ENCODE measurements at regions not wholly inside any gene's neighbourhood (a gene's known extent, or its start where the extent isn't known, plus 50 kb on each side); places are given as distances from the start of the nearest gene placed in this dataset.
"Not testable (repeated sequence)": the region's sequence is repeated elsewhere in the genome, so short reads cannot be mapped to it uniquely, and the experiment has no call there.

DNA sequence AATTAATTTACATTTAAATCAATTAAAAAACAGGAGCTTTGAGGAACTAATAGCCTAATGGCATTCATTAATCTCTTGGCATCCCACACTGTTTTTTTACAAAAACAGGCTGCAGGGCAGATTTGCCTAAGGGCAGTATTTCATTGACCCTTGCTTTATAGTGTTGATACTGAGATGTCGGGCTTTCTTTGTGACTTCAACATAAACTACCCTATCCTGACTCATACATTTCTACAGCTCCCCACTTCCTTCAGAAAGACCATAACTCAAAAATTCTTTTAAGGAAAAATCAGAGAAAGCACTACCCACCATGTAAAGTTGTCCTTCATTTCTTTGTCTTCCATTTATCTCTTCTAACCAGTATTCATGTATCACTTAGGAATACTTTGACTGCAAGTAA, 92.2 kb upstream of the NT5E start:
- DNase-seq (ENCODE audit: low read depth), result no peak

DNA sequence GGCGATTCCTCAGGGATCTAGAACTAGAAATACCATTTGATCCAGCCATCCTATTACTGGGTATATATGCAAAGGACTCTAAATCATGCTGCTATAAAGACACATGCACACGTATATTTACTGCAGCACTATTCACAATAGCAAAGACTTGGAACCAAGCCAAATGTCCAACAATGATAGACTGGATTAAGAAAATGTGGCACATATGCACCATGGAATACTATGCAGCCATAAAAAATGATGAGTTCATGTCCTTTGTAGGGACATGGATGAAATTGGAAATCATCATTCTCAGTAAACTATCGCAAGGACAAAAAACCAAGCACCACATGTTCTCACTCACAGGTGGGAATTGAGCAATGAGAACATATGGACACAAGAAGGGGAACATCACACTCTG, 93.1 kb upstream of the NT5E start:
- not testable (repeated sequence) for DNase-seq (ENCODE audit: low read depth)

DNA sequence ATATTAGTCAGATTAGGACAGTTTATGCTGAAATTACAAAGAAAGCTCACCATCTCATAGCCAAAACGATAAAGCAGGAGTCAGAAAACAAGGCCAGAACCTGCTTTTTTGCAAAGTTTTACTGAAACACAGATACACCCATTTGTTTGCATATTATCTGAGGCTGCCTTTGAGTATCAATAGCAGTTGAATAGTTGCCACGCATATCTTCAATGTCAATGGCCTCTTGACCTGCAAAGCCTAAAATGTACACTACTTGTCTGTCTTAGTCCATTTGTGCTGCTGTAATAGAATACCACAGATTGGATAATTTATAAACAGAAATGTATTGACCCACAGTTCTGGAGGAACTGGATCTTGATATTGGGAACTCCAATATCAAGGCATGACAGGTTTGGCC, 94.1 kb upstream of the NT5E start:
- no peak for DNase-seq (ENCODE audit: low read depth)

DNA sequence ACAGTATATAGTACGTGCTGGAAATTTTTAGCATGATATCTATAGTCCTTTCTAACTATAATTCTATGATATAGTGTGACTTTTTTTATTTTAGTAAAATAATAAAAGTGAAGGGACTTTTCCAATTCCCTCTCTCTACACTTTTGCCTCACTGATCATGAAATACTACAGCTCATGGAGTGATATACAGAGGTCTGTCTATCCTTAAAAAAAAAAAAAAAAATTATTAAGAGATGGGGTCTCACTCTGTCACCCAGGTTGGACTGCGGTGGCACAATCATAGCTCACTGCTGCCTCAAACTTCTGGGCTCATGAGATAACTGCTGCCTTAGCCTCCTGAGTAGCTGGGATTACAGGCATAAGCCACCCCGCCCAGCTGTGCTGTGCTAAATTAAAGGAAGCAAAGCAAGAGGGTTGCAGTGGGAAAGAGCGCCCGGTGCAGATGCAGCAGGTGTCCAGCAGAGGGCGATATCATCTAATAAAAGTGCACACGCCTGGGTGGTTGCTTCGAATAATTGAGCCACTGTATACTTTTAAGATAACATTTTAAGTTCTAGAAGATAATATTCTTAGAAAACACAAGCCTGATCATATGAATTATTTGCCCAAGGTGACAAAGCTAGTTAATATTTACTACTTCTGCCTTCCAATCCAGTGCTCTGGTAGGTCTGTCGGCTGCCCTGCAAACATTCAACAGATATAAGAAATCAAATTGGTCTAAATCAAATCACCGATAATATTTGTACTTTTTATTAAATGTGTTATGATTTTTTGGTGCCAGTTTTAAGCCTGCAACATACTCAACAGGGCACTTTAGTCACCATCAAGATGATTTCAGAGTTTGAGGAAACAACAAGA, 94.9 kb upstream of the NT5E start:
- DNase-seq (ENCODE audit: low read depth), result peak; percentile 44

DNA sequence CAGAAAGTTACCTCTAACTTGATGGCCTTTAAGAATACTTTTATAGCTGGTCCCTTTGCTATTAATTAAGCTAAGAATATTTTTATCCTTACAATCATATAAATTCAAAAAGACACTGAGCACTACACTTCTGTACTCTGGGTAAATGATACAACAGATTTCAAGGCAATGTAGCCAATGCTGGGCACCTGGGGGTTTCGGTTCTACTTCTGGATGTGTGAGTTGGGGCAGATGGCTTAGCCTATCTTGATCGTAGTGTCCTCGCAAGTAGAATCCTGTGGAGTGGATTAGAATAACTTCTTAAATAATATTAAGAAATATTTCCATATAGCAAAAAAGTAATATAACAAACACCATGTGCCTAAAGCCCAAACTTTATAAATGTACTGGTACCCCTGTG, 96.9 kb upstream of the NT5E start:
- no peak for DNase-seq (ENCODE audit: low read depth)

DNA sequence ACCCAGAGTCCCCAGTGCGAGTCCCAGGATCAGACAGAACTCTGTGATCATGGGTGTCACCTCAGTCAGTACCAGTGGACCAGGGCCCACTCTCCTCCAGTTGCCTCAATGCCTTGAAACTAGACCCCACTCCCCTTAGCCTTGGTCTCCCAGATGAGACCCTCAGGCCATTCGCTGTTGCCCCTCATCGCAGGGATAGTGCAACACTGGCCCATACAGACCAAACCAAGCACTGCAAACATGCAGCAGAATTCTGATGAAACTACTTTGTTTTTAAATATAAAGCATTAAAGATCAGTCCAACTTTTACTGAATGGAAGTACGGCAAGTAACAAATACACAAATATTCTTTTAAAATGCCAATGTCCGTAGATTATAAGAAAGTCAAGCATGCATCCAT, 101.2 kb upstream of the NT5E start:
- no peak for DNase-seq (ENCODE audit: low read depth)

DNA sequence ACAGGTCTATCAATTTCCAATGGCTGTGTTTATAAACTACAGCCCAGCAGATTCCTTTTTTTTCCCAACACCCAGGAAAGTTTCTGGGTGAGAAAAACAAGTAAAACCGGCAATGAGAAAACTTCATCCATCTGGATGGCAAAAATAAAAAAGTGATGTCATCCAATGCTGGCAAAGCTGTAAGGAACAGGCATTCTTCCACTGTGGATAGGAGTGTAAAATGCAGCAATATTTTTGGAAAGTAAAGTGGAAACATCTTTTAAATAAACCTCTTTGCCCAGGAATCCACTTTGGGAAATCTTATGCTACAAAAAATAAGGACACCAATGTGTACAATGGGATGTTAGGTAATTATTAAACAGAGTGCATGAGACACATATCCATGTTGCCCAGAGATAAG, 102.1 kb upstream of the NT5E start:
- no peak for DNase-seq (ENCODE audit: low read depth)

DNA sequence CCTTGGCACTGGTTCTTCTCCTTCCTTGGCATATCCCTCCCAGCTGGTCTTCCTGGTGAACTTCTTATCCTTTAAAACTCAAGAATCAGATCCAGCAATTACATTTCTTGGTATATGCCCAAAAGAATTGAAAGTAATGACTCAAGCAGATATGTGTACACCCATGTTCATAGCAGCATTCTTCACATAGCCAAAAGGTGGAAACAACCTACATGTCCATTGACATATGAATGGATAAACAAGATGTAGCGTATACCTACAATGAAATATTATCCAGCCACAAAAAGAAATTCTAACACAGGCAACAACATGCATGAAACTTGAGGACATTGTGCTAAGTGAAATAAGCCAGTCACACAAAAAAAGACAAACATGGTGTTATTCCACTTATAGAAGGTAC, 103.7 kb upstream of the NT5E start:
- DNase-seq (ENCODE audit: low read depth), result no peak

DNA sequence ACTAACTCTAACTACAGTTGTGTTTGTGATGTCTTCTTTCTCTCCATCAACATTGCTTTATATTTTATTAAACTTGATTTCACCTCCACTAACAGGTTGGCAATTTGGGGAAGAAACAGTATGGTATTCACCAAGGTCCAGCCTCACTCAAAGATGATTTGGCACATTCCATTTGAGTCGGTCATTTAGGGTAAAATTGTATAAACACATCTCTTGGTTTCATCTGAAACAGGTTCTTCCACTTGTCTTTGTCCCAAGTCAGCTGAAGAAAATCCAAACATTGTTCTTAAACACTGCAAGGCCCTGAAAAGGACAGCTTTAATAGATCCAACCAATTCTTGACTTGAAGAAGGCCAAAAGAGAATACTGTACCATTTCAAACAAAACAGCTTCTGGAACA, 104.9 kb upstream of the NT5E start:
- no peak for DNase-seq (ENCODE audit: low read depth)

DNA sequence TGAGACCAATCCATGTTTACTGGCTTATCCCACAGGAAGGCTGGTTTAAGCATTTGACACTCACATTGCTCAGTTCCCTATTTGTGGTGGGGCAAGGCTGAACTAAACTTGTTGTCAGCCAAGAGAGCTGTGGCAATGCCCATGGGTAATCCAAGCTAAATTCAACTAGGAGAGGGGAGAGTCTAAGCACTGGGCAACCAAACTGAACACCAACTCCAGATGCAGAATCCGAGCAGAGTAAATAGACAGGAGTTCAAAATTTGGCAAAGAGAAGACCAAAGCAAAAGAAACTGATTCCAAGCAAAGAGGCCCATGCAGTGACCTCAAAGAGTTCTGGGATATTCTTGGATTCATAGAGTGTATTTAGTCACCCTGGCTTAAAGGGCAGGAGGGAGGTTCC, 106.5 kb upstream of the NT5E start:
- no peak for DNase-seq (ENCODE audit: low read depth)

DNA sequence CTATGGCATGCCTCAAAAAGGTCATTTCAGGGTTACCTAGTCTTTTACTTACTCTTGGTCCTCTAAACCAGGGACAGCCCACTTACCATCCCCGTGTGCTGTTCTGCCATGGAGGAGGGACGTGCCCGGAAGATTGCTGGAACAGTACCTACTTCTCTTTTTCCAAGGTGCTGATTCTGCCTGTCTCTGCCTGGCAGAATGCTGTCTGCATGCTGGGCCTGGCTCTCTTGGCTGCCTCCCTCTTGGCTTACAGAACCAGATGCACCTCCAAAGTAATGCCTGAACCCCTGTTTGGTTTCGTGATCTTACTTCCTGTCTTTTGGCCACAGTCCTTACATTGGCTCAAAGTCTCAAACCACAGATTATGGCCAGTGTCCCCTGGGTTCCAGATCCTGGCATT, 120.7 kb upstream of the NT5E start:
- DNase-seq (ENCODE audit: low read depth), result no peak

DNA sequence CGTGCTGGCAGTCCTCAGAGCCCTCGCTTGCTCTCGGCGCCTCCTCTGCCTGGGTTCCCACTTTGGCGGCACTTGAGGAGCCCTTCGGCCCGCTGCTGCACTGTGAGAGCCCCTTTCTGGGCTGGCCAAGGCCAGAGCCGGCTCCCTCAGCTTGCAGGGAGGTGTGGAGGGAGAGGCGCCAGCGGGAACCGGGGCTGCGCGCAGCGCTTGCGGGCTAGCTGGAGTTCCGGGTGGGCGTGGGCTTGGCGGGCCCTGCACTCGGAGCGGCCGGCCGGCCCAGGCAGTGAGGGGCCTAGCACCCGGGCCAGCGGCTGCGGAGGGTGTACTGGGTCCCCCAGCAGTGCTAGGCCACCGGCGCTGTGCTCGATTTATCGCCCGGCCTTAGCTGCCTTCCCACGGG, 124.1 kb upstream of the NT5E start:
- DNase-seq (ENCODE audit: low read depth), result not testable (repeated sequence)

DNA sequence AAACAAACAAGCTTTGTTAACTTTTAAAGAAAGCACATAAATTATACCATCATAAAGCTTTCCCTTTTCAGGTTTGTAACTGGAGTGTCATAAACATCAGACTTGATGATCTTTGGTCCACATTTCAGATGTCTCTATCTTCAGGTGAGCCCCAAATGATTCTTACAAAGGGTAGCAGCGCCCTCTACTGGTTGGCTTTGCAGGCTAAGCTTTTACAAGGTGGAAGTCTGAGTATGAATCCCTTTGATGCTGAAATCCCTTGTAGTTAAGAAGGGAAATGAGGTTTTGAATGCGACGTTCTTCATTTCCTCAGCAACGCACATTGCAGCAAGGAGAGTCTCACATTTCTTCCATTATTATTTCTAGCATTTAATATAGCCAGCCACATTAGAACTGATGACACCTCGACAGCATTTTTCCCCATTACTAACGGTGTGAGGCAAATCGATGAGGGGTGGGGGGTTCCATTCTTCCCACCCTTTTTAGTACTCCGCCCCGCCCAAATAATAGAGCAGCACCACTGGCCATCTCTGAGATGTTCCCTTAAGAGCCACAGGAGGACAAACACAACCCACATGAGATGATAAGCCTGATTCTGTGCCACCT, 126.3 kb upstream of the NT5E start:
- DNase-seq (ENCODE audit: low read depth), result peak; percentile 55

DNA sequence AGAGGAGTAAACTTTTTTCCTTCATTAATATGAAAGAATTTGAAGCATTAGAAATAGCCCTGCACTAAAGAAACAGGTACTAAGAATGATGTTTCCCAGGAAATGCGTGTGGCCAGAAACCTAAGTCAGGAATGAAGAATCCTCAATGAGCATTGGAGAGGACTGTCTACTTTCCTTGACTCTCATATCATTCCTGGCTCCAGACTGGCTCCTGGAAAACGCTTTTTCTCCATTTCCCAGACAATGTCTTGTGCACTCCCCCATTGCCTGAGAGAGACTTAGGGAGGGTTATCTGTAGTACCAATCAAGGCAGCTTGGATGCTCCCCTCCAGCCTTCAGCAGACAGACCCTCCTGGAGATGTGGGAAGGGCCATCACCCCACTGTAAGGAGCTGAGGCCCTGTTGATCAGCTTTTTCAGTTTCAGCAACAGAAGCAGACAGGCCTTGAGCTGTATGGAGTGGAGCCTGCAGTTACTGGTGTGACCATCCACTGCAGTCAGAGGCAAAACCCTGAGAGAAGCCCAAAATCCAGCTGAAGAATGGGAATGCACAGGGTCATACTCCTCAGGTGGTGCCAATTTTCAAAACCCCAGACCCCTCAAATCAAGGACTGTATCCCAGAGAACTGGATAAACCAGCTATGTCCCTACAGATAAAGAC, 127.3 kb upstream of the NT5E start:
- DNase-seq (ENCODE audit: low read depth), result no peak

DNA sequence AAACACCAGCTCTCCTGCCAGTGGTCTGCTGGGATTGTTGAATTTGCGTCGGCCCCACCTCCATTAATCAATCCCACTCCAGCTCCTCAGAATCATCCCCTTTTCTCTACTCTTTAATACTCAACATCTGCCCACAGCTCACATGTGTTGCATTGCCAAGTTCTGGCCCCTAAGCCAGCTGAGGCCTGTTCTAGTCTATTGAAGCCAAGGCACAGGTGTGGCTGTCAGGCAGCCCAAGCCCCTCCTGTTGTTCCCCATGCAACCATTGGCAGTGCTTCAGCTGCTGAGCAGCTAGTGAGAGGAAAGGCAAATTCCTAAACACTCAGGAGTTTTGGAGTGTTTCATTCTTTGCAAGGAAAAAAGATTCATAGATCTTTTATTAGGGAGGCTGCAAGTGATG, 128.0 kb upstream of the NT5E start:
- DNase-seq (ENCODE audit: low read depth), result no peak

DNA sequence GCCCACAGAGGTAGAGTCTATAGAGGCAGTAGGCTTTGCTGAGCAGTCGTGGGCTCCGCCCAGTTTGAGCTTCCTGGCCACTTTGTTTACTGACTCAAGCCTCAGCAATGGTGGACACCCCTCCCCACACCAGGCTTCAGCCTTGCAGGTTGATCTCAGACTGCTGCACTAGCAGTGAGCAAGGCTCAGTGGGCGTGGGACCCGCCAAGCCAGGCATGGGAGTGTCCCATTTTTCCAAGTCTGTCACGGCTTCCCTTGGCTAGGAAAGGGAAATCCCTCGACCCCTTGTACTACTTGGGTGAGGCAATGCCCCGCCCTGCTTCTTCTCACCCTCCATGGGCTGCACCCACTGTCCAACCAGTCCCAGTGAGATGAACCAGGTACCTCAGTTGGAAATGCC, 135.3 kb upstream of the NT5E start:
- no peak for DNase-seq (ENCODE audit: low read depth)

DNA sequence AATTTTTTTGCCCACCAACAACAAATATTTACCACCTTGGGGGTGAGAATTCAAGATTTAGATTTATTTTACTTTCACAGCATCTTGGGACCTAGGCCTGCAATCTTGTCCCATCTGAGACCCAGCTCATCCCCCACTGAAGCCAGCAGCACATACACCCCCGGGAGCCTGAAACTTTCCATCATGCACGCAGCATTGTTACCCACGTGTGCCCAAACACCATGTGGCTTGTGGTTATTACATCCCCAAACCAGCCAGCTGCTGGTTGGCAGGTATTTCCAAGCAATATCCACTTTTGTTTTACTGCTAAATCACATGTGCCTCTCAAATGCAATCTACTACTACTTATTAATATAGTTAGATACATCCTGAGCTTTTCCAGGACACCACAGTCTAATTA, 149.3 kb upstream of the NT5E start:
- DNase-seq (ENCODE audit: low read depth), result no peak

DNA sequence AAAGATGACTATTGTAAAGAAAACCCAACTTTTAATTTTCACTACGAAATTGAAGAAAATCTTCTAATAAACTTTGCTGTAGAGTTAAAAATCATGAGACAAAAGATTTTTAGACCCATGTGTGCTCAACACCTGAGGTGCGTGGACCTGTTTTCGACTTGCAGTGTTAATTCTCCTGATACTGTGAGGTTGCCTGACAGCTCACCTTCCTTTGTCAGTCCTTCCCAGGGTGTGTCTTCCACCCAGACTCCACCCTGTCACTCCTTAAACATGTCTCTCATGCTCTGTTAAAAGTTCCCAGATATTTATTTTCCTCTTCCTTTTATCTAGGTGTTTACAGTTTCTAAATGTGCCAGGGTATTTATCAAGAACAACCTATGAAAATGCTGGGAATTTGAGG, 151.3 kb upstream of the NT5E start:
- no peak for DNase-seq (ENCODE audit: low read depth)

DNA sequence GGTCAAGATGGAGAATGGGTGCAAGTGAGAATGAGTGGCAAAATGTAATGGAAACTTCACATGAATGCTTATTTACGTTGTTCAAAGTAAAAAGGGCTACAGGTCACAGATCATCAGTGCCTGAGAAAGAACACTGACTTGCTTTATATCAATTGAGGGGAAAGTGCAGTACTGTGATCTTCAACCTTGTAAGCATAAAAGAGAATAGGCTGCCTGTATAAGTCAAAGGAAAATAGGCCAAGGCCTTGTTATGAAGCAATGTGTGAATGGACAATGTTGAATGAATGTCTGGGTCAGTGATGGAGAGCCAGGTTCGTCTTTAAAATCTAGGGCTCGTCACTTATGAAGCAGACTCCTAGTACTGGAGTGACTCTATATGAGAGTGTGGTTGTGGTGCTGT, 158.6 kb upstream of the NT5E start:
- no peak for DNase-seq (ENCODE audit: low read depth)

DNA sequence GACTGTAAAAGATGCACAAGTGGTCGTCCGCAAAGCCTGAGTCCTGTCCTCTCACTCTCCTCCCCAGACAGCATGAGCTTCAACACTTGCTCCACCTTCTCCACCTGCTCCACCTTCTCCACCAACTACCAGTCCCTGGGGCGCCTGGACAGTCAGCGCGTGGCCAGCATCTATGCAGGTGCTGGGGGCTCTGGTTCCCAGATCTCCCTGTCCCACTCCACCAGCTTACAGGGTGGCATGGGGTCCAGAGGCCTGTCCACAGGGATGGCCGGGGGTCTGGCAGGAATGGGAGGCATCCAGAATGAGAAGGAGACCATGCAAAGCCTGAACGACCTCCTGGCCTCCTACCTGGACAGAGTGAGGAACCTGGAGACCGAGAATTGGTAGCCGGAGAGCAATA, 162.2 kb upstream of the NT5E start:
- DNase-seq (ENCODE audit: low read depth), result no peak

DNA sequence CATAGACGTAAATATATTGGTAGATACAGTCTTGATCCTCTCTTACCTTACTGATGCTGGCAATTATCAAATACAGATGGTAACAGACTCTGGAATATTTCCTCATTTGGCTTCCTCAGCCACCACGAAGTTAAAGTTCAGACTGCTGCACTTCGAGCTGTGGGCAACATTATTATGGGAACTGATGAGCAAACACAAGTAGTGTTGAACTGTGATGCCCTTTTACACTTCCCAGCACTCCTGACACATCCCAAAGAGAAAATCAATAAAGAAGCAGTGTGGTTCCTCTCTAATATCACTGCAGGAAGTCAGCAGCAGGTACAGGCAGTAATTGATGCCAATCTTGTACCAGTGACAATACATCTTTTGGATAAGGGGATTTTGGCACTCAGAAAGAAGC, 162.7 kb upstream of the NT5E start:
- no peak for DNase-seq (ENCODE audit: low read depth)

DNA sequence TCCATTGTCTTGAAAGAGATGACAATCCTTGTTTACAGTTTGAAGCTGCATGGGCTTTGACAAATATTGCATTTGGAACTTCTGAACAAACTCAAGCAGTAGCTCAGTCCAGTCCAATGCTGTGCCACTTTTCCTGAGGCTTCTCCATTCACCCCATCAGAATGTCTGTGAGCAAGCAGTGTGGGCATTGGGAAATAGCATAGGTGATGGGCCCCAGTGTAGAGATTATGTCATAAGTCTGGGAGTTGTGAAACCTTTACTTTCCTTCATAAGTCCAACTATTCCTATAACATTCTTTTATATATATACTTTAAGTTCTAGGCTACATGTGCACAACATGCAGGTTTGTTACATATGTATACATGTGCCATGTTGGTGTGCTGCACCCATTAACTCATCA, 163.4 kb upstream of the NT5E start:
- DNase-seq (ENCODE audit: low read depth), result not testable (repeated sequence)

DNA sequence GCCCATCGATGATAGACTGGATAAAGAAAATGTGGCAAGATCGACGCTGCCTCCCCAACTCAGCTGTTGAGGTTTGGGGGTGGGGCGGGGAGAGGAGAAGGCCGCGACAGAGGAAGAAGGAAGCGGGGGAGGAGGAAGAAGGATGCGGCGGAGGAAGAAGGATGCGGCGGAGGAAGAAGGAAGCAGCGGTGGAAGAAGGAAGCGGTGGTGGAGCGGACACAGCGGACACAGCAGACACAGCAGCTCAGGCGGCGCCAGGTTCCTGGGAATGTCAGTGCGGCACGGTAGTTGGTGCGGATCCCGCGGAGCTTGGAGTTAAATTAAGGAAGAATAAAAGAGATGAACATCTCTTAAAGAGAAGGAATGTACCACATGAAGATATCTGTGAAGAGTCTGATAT, 163.9 kb upstream of the NT5E start:
- no peak for DNase-seq (ENCODE audit: low read depth)

DNA sequence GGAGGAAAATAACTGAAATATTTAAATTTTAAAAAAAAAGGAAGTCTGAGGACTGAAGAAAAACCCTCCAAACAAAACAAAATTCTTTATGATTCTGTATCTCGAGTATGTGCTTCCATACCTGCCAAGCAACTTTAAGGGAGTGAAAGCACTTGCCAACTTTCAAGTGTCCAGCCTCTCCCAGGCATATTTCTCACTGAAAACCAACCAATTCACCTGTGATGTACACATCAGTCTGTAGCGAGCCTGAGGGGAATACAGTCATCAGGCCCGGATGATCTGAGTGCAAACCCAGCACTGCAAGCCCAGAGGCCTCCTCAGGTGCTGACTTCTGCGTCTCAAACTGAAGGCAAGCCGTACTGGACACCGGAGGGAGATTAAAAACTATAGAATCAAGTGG, 164.8 kb upstream of the NT5E start:
- DNase-seq (ENCODE audit: low read depth), result no peak

Data from activated T-cell treated with anti-CD3 and anti-CD28 coated beads for 48 hours (primary cell).